ENCODE measurements at regions not wholly inside any gene's neighbourhood (a gene's known extent, or its start where the extent isn't known, plus 50 kb on each side); places are given as distances from the start of the nearest gene placed in this dataset.

DNA sequence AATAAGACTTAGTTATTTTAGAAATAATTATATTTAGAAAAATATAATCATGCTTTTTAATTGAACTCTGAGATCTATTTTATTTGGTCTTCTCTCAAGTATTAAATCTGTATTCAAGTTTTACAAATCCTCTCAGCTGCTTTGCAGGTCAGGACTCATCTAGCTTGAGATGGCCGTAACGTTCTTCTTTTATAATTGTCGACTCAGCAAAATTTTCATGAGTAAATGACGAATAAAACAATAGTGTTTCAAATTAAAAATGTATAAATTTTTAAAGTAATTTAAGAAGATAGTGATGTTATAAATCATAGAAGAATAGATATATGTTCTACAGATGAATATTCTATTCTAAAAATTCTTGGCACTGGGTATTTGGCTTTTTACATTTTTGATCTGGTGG lies 957.1 kb upstream of the EYS start:
- Mint-ChIP-seq H3K27me3 (ENCODE audit: low read depth) (no peaks in the 10 kb centered on the region), H3K4me3 (no peak overlapping the region), H3K4me1 (no peaks in the 10 kb centered on the region), H3K36me3 (ENCODE audit: low read depth) (no peaks in the 10 kb centered on the region), H3K27ac (no peak overlapping the region), H3K9me3 (no peaks in the 10 kb centered on the region)
- TF ChIP-seq, protein P1, sequence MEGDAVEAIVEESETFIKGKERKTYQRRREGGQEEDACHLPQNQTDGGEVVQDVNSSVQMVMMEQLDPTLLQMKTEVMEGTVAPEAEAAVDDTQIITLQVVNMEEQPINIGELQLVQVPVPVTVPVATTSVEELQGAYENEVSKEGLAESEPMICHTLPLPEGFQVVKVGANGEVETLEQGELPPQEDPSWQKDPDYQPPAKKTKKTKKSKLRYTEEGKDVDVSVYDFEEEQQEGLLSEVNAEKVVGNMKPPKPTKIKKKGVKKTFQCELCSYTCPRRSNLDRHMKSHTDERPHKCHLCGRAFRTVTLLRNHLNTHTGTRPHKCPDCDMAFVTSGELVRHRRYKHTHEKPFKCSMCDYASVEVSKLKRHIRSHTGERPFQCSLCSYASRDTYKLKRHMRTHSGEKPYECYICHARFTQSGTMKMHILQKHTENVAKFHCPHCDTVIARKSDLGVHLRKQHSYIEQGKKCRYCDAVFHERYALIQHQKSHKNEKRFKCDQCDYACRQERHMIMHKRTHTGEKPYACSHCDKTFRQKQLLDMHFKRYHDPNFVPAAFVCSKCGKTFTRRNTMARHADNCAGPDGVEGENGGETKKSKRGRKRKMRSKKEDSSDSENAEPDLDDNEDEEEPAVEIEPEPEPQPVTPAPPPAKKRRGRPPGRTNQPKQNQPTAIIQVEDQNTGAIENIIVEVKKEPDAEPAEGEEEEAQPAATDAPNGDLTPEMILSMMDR (IDR thresholded peaks at IDR 0.05; ENCODE audit: unreplicated experiment in 3 of 3): no peak

- Mint-ChIP-seq H3K27ac (no peak overlapping the region), H3K4me1 (no peaks in the 10 kb centered on the region), H3K4me3 (no peak overlapping the region)
These were observed 955.9 kb upstream of the EYS start for GRCh38 chr6:66662721-66663507.

GRCh38 chr6:66662196-66662595 lies 955.2 kb upstream of the EYS start:
- no peaks in the 10 kb centered on the region for H3K36me3 Mint-ChIP-seq (ENCODE audit: low read depth)
- no peaks in the 10 kb centered on the region for H3K4me1 Mint-ChIP-seq
- H3K4me3 Mint-ChIP-seq: no peak overlapping the region
- no peak overlapping the region for H3K27ac Mint-ChIP-seq
- H3K27me3 Mint-ChIP-seq (ENCODE audit: low read depth): no peaks in the 10 kb centered on the region
- peaks cover 3% of the 10 kb centered on the region for H3K9me3 Mint-ChIP-seq
- TF ChIP-seq, protein P1 (IDR thresholded peaks at IDR 0.05; ENCODE audit: unreplicated experiment in 3 of 3): peak; percentile 55 to 69 (median 62)

More at GRCh38 chr6:66662721-66663507, 955.9 kb upstream of the EYS start:
- H3K27me3 Mint-ChIP-seq (ENCODE audit: low read depth): no peaks in the 10 kb centered on the region
- no peaks in the 10 kb centered on the region for H3K36me3 Mint-ChIP-seq (ENCODE audit: low read depth)
- no peaks in the 10 kb centered on the region for H3K9me3 Mint-ChIP-seq
- TF ChIP-seq, protein P1 (IDR thresholded peaks at IDR 0.05; ENCODE audit: unreplicated experiment in 3 of 3): no peak

- TF ChIP-seq, protein P1 (IDR thresholded peaks at IDR 0.05; ENCODE audit: unreplicated experiment in 3 of 3): no peak
- Mint-ChIP-seq H3K27ac (no peak overlapping the region), H3K9me3 (peaks cover 35% of the 10 kb centered on the region), H3K27me3 (ENCODE audit: low read depth) (no peaks in the 10 kb centered on the region), H3K4me3 (no peak overlapping the region), H3K36me3 (ENCODE audit: low read depth) (no peaks in the 10 kb centered on the region), H3K4me1 (no peaks in the 10 kb centered on the region)
These were observed 948.4 kb upstream of the EYS start for GRCh38 chr6:66655420-66655819.

DNA sequence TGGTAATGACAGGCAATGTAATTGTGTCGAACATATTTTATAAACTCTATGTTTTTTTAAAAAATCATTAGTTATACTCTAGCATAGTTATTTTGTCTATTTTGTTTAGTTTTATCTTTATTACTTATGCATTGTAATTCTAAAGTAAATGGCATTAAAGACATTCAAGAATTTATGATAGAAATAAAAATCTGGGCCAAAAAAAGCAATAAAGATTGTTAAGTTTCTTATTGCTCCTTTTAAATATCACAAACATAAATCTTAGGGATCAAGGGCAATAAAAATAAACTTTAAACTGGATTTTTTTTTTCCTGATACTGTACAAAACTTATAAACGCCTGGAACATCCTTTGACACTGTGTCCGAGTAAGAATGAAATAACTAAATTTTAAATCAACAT lies 931.5 kb upstream of the EYS start:
- H3K4me3 Mint-ChIP-seq: no peak overlapping the region
- TF ChIP-seq, protein P1 (IDR thresholded peaks at IDR 0.05; ENCODE audit: unreplicated experiment in 3 of 3): no peak
- H3K27ac Mint-ChIP-seq: peak overlapping the region; percentile 36 to 77 (median 65)

GRCh38 chr6:66638099-66638498 lies 931.1 kb upstream of the EYS start:
- peak overlapping the region; percentile 36 to 77 (median 65) for H3K27ac Mint-ChIP-seq
- no peaks in the 10 kb centered on the region for H3K4me1 Mint-ChIP-seq
- H3K36me3 Mint-ChIP-seq (ENCODE audit: low read depth): no peaks in the 10 kb centered on the region
- H3K9me3 Mint-ChIP-seq: peaks cover 21% of the 10 kb centered on the region
- H3K27me3 Mint-ChIP-seq (ENCODE audit: low read depth): no peaks in the 10 kb centered on the region
- TF ChIP-seq, protein P1 (IDR thresholded peaks at IDR 0.05; ENCODE audit: unreplicated experiment in 3 of 3): no peak
- no peak overlapping the region for H3K4me3 Mint-ChIP-seq

More for the DNA sequence above, 931.5 kb upstream of the EYS start:
- peaks cover 19% of the 10 kb centered on the region for H3K9me3 Mint-ChIP-seq
- no peaks in the 10 kb centered on the region for H3K36me3 Mint-ChIP-seq (ENCODE audit: low read depth)
- H3K4me1 Mint-ChIP-seq: no peaks in the 10 kb centered on the region
- H3K27me3 Mint-ChIP-seq (ENCODE audit: low read depth): no peaks in the 10 kb centered on the region

Measured in nephron (organoid).